LNCAP (cell line): ENCODE measurements at regions not wholly inside any gene's neighbourhood (a gene's known extent, or its start where the extent isn't known, plus 50 kb on each side); places are given as distances from the start of the nearest gene placed in this dataset.

Source experiments
- TF ChIP-seq, protein P1 (sequence below): fragments of 450-650 bp; IDR thresholded peaks from 2 replicates; pipeline ENCODE4 v1.5.1; 2017; ENCODE audit warnings: mild to moderate bottlenecking

DNA sequence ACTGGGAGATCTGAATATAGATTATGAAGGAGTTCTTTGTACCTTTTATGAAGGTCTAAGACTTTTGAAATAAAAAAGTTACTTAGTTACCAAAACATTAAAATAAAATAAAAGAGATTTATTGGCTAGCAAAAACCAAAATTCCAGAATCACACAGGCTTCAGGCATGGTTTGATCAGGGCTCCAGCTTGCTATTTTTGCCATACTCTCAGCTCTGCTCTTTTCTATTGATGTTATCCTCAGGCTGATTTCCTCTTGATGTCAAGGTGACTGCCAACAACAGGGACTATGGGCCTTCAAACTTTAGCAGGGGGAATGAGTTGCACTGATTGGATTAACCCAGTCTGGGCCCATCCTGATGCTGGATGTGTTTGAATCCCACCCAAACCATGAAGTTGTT, 174.1 kb downstream of the TFCP2L1 start:
- TF ChIP-seq, protein P1, sequence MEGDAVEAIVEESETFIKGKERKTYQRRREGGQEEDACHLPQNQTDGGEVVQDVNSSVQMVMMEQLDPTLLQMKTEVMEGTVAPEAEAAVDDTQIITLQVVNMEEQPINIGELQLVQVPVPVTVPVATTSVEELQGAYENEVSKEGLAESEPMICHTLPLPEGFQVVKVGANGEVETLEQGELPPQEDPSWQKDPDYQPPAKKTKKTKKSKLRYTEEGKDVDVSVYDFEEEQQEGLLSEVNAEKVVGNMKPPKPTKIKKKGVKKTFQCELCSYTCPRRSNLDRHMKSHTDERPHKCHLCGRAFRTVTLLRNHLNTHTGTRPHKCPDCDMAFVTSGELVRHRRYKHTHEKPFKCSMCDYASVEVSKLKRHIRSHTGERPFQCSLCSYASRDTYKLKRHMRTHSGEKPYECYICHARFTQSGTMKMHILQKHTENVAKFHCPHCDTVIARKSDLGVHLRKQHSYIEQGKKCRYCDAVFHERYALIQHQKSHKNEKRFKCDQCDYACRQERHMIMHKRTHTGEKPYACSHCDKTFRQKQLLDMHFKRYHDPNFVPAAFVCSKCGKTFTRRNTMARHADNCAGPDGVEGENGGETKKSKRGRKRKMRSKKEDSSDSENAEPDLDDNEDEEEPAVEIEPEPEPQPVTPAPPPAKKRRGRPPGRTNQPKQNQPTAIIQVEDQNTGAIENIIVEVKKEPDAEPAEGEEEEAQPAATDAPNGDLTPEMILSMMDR, result no peak

- TF ChIP-seq, protein P1, result no peak
Measured at GRCh38 chr2:121118951-121119350, 166.1 kb downstream of the TFCP2L1 start.

DNA sequence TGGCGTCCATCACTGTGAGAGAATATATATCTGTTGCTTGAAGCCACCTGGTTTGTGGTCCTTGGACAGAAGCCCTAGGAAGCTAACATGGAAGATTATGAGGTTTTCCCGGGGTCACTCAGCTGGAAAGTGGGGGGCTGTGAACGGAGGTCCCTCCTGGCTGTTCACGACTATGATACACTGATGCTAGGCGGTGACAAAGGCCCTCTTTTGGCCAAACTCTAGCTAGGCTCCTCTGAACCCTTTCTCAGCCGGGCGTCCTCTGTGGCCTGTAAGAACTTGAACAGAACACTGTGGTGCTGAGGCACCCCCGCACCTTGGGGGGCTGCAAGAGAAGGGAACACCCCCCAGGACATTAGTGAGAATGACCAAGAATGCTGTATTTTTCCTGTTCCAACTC, 164.6 kb downstream of the TFCP2L1 start:
- TF ChIP-seq, protein P1, result no peak

DNA sequence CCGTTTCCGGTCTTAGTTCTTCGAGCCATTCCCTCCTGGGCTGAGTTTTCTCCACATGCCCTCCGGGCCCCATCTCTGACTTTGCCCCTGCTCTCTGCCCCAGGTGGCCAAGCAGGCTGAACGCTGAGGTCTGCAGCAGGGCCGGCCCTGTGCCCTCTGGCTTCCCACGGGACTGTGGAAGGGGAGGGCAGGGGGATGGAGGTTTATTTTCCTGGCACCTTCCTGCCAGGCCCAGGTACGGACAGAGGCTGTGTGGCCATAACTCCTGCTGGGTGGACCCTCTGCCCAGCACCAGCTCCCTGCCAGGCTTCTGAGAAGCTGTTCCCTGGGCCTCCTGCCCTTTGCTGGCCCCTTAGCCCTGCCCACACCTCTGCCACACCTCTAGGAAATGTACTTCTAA, 164.0 kb downstream of the TFCP2L1 start:
- TF ChIP-seq, protein P1, result no peak

GRCh38 chr2:121121661-121122060, 163.3 kb downstream of the TFCP2L1 start:
- TF ChIP-seq, protein P1, result no peak

GRCh38 chr2:121123268-121123667, 161.7 kb downstream of the TFCP2L1 start:
- TF ChIP-seq, protein P1, result no peak

DNA sequence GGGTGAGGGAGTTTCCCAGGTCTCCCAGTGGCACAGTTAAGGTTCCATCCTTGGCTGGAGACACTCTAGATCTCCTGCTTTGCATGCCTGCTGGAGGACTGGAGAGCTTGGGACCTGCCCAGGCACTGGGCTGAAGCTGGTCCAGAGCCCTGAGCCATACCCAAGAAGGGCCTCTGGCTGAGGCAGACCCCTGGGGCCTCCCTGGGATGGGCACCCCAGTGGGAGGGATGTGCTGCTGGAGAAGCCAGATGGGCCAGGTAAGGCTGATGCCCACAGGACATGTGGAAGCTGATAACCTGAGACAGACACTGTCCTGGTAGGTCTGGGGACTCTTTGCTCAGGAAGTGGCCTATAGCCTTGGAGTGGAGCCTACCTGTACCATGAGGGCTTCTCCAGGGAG, 160.7 kb downstream of the TFCP2L1 start:
- TF ChIP-seq, protein P1, result no peak

GRCh38 chr2:121125350-121125749, 159.7 kb downstream of the TFCP2L1 start:
- TF ChIP-seq, protein P1, result no peak
